ENCODE measurements at regions not wholly inside any gene's neighbourhood (a gene's known extent, or its start where the extent isn't known, plus 50 kb on each side); places are given as distances from the start of the nearest gene placed in this dataset.

GRCh38 chr1:209406595-209406994, 176.9 kb upstream of the CAMK1G start:
- no peaks in the 10 kb centered on the region for H3K36me3 ChIP-seq (ENCODE audit: insufficient read depth, low read length)
- no peaks in the 10 kb centered on the region for H4K20me1 ChIP-seq (ENCODE audit: insufficient read depth, low read length)
- TF ChIP-seq CTCF (IDR thresholded peaks at IDR 0.05; ENCODE audit: borderline replicate concordance, extremely low read depth, low read length, poor library complexity, severe bottlenecking) (no peak), EZH2 (IDR thresholded peaks at IDR 0.05; ENCODE audit: borderline replicate concordance, low read depth, low read length, severe bottlenecking) (no peak)
- peaks cover 5% of the 10 kb centered on the region for H3K27me3 ChIP-seq (ENCODE audit: insufficient read depth, low read length, poor library complexity)
- H3K4me3 ChIP-seq (ENCODE audit: low read depth in 1 of 2, low read length in 2 of 2) = no peak overlapping the region
- H3K79me2 ChIP-seq (ENCODE audit: insufficient read depth, low read length) = no peaks in the 10 kb centered on the region
- DNase-seq = no peak
- no peaks in the 10 kb centered on the region for H3K9me3 ChIP-seq (ENCODE audit: insufficient read depth, low read length, severe bottlenecking)
- H3K27ac ChIP-seq (ENCODE audit: low read length) = no peak overlapping the region
- H3K9ac ChIP-seq (ENCODE audit: low read depth, low read length) = no peak overlapping the region
- H3K4me2 ChIP-seq (ENCODE audit: insufficient read depth, low read length) = no peak overlapping the region
- H3K4me1 ChIP-seq (ENCODE audit: insufficient read depth, low read length) = no peaks in the 10 kb centered on the region
- no peak overlapping the region for H2AFZ ChIP-seq (ENCODE audit: low read depth, low read length)
- ATAC-seq (ENCODE audit: insufficient read depth, low read depth) = no peak

- TF ChIP-seq EZH2 (IDR thresholded peaks at IDR 0.05; ENCODE audit: borderline replicate concordance, low read depth, low read length, severe bottlenecking) = no peak
- Histone ChIP-seq H4K20me1 (ENCODE audit: insufficient read depth, low read length) (no peaks in the 10 kb centered on the region), H3K4me1 (ENCODE audit: insufficient read depth, low read length) (no peaks in the 10 kb centered on the region), H3K27ac (ENCODE audit: low read length) (no peak overlapping the region), H2AFZ (ENCODE audit: low read depth, low read length) (no peak overlapping the region), H3K36me3 (ENCODE audit: insufficient read depth, low read length) (no peaks in the 10 kb centered on the region), H3K9ac (ENCODE audit: low read depth, low read length) (no peak overlapping the region), H3K79me2 (ENCODE audit: insufficient read depth, low read length) (no peaks in the 10 kb centered on the region), H3K4me3 (ENCODE audit: low read depth in 1 of 2, low read length in 2 of 2) (no peak overlapping the region), H3K9me3 (ENCODE audit: insufficient read depth, low read length, severe bottlenecking) (no peaks in the 10 kb centered on the region), H3K4me2 (ENCODE audit: insufficient read depth, low read length) (no peak overlapping the region), H3K27me3 (ENCODE audit: insufficient read depth, low read length, poor library complexity) (peaks cover 9% of the 10 kb centered on the region)
- no peak for ATAC-seq (ENCODE audit: insufficient read depth, low read depth)
- no peak for DNase-seq
These were observed 173.7 kb upstream of the CAMK1G start for GRCh38 chr1:209409780-209410179.

GRCh38 chr1:209411491-209411929, 172.0 kb upstream of the CAMK1G start:
- TF ChIP-seq CTCF (IDR thresholded peaks at IDR 0.05; ENCODE audit: borderline replicate concordance, extremely low read depth, low read length, poor library complexity, severe bottlenecking) (no peak), EZH2 (IDR thresholded peaks at IDR 0.05; ENCODE audit: borderline replicate concordance, low read depth, low read length, severe bottlenecking) (no peak)
- Histone ChIP-seq H3K4me1 (ENCODE audit: insufficient read depth, low read length) (no peaks in the 10 kb centered on the region), H3K27ac (ENCODE audit: low read length) (no peak overlapping the region), H2AFZ (ENCODE audit: low read depth, low read length) (no peak overlapping the region), H3K27me3 (ENCODE audit: insufficient read depth, low read length, poor library complexity) (peaks cover 9% of the 10 kb centered on the region), H3K36me3 (ENCODE audit: insufficient read depth, low read length) (no peaks in the 10 kb centered on the region), H3K4me2 (ENCODE audit: insufficient read depth, low read length) (no peak overlapping the region), H3K4me3 (ENCODE audit: low read depth in 1 of 2, low read length in 2 of 2) (no peak overlapping the region), H4K20me1 (ENCODE audit: insufficient read depth, low read length) (no peaks in the 10 kb centered on the region), H3K9me3 (ENCODE audit: insufficient read depth, low read length, severe bottlenecking) (no peaks in the 10 kb centered on the region), H3K9ac (ENCODE audit: low read depth, low read length) (no peak overlapping the region), H3K79me2 (ENCODE audit: insufficient read depth, low read length) (no peaks in the 10 kb centered on the region)
- ATAC-seq (ENCODE audit: insufficient read depth, low read depth) (no peak), DNase-seq (no peak)

- TF ChIP-seq CTCF (IDR thresholded peaks at IDR 0.05; ENCODE audit: borderline replicate concordance, extremely low read depth, low read length, poor library complexity, severe bottlenecking) (no peak), EZH2 (IDR thresholded peaks at IDR 0.05; ENCODE audit: borderline replicate concordance, low read depth, low read length, severe bottlenecking) (no peak)
- Histone ChIP-seq H3K9ac (ENCODE audit: low read depth, low read length) (no peak overlapping the region), H3K9me3 (ENCODE audit: insufficient read depth, low read length, severe bottlenecking) (no peaks in the 10 kb centered on the region), H3K4me1 (ENCODE audit: insufficient read depth, low read length) (no peaks in the 10 kb centered on the region), H2AFZ (ENCODE audit: low read depth, low read length) (no peak overlapping the region), H3K36me3 (ENCODE audit: insufficient read depth, low read length) (no peaks in the 10 kb centered on the region), H3K4me3 (ENCODE audit: low read depth in 1 of 2, low read length in 2 of 2) (no peak overlapping the region), H3K27ac (ENCODE audit: low read length) (no peak overlapping the region), H3K27me3 (ENCODE audit: insufficient read depth, low read length, poor library complexity) (peaks cover 9% of the 10 kb centered on the region), H4K20me1 (ENCODE audit: insufficient read depth, low read length) (no peaks in the 10 kb centered on the region), H3K79me2 (ENCODE audit: insufficient read depth, low read length) (no peaks in the 10 kb centered on the region), H3K4me2 (ENCODE audit: insufficient read depth, low read length) (no peak overlapping the region)
- DNase-seq = no peak
- no peak for ATAC-seq (ENCODE audit: insufficient read depth, low read depth)
These were observed 171.5 kb upstream of the CAMK1G start for GRCh38 chr1:209412036-209412435.

Measured in DND-41 (cell line).